ENCODE measurements at regions not wholly inside any gene's neighbourhood (a gene's known extent, or its start where the extent isn't known, plus 50 kb on each side); places are given as distances from the start of the nearest gene placed in this dataset.

- TF ChIP-seq CTCF (IDR thresholded peaks at IDR 0.05) = no peak
- no peak for TF ChIP-seq EP300 (IDR thresholded peaks at IDR 0.05)
- no peak for TF ChIP-seq POLR2A (IDR thresholded peaks at IDR 0.05; ENCODE audit: low read depth)
- TF ChIP-seq POLR2AphosphoS5 (IDR thresholded peaks at IDR 0.05) = no peak
Measured at GRCh38 chr2:45223531-45223930, 214.3 kb upstream of the SIX2 start.

All from esophagus muscularis mucosa (tissue), 4 donors.